ENCODE measurements at regions not wholly inside any gene's neighbourhood (a gene's known extent, or its start where the extent isn't known, plus 50 kb on each side); places are given as distances from the start of the nearest gene placed in this dataset.

DNA sequence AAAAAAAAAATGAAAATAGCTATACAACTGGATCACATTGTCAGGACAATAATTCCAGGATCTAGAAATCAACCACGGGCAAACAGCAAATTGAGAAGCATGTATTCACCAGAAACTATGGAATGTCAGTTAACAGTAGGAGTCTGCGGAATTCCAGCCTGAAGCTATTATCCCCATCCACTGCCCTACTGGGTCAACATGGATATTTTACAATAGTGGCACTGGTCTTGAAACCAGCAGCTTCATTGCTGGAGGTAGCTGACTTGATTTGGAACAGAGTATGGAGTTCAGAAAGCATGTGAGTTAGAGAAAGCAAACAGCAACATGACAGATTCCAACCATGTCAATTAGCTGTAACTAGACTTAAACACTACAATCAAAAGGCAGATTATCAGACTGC is 55.7 kb upstream of the PDE1A start:
- TF ChIP-seq, protein P1, sequence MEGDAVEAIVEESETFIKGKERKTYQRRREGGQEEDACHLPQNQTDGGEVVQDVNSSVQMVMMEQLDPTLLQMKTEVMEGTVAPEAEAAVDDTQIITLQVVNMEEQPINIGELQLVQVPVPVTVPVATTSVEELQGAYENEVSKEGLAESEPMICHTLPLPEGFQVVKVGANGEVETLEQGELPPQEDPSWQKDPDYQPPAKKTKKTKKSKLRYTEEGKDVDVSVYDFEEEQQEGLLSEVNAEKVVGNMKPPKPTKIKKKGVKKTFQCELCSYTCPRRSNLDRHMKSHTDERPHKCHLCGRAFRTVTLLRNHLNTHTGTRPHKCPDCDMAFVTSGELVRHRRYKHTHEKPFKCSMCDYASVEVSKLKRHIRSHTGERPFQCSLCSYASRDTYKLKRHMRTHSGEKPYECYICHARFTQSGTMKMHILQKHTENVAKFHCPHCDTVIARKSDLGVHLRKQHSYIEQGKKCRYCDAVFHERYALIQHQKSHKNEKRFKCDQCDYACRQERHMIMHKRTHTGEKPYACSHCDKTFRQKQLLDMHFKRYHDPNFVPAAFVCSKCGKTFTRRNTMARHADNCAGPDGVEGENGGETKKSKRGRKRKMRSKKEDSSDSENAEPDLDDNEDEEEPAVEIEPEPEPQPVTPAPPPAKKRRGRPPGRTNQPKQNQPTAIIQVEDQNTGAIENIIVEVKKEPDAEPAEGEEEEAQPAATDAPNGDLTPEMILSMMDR (conservative IDR thresholded peaks at IDR 0.05; ENCODE audit: low read depth in 2 of 2): no peak
- TF ChIP-seq, protein P2, sequence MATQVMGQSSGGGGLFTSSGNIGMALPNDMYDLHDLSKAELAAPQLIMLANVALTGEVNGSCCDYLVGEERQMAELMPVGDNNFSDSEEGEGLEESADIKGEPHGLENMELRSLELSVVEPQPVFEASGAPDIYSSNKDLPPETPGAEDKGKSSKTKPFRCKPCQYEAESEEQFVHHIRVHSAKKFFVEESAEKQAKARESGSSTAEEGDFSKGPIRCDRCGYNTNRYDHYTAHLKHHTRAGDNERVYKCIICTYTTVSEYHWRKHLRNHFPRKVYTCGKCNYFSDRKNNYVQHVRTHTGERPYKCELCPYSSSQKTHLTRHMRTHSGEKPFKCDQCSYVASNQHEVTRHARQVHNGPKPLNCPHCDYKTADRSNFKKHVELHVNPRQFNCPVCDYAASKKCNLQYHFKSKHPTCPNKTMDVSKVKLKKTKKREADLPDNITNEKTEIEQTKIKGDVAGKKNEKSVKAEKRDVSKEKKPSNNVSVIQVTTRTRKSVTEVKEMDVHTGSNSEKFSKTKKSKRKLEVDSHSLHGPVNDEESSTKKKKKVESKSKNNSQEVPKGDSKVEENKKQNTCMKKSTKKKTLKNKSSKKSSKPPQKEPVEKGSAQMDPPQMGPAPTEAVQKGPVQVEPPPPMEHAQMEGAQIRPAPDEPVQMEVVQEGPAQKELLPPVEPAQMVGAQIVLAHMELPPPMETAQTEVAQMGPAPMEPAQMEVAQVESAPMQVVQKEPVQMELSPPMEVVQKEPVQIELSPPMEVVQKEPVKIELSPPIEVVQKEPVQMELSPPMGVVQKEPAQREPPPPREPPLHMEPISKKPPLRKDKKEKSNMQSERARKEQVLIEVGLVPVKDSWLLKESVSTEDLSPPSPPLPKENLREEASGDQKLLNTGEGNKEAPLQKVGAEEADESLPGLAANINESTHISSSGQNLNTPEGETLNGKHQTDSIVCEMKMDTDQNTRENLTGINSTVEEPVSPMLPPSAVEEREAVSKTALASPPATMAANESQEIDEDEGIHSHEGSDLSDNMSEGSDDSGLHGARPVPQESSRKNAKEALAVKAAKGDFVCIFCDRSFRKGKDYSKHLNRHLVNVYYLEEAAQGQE (IDR thresholded peaks at IDR 0.05; ENCODE audit: unreplicated experiment): no peak
- TF ChIP-seq EZH2 (IDR thresholded peaks at IDR 0.05; ENCODE audit: low read depth, unreplicated experiment): no peak
- TF ChIP-seq CREB1 (CRISPR knock-in tag; IDR thresholded peaks at IDR 0.05; ENCODE audit: low read depth): no peak
- TF ChIP-seq POLR2AphosphoS5 (IDR thresholded peaks at IDR 0.05; ENCODE audit: low read depth): no peak
- TF ChIP-seq EZH2phosphoT487 (IDR thresholded peaks at IDR 0.05; ENCODE audit: unreplicated experiment): no peak
- TF ChIP-seq NANOG (IDR thresholded peaks at IDR 0.05; ENCODE audit: borderline replicate concordance): no peak
- TF ChIP-seq, protein P3, sequence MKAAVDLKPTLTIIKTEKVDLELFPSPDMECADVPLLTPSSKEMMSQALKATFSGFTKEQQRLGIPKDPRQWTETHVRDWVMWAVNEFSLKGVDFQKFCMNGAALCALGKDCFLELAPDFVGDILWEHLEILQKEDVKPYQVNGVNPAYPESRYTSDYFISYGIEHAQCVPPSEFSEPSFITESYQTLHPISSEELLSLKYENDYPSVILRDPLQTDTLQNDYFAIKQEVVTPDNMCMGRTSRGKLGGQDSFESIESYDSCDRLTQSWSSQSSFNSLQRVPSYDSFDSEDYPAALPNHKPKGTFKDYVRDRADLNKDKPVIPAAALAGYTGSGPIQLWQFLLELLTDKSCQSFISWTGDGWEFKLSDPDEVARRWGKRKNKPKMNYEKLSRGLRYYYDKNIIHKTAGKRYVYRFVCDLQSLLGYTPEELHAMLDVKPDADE (IDR thresholded peaks at IDR 0.05): no peak
- TF ChIP-seq JUNB (IDR thresholded peaks at IDR 0.05; ENCODE audit: unreplicated experiment): no peak
